ENCODE measurements at regions not wholly inside any gene's neighbourhood (a gene's known extent, or its start where the extent isn't known, plus 50 kb on each side); places are given as distances from the start of the nearest gene placed in this dataset.
"Not testable (repeated sequence)": the region's sequence is repeated elsewhere in the genome, so short reads cannot be mapped to it uniquely, and the experiment has no call there.

DNA sequence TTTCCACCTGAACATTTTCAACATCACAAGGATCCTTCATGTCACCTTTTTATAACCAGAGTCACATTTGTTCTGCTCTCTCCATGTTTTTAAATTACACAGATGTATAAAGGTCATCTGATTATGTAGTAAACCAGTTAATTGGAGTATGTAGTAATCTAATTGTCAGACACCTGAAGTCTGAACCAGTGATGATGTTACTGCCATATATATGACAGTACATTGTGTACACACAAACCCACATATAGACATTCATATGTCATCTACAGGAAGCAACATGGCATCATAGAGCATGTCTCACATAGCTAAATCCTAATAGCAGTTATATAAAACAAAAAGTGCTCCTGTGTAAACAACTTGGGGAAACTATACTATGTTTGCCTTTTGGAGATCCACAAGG is 95.9 kb upstream of the PRR23C start:
- Histone ChIP-seq H3K4me3 (ENCODE audit: low read length in 3 of 3) (no peak overlapping the region), H3K4me1 (ENCODE audit: control insufficient read depth in 2 of 3, insufficient read depth in 2 of 3, low read depth in 1 of 3, low read length in 3 of 3) (no peaks in the 10 kb centered on the region), H3K27ac (ENCODE audit: low read depth in 2 of 2, low read length in 2 of 2) (no peak overlapping the region), H3K36me3 (ENCODE audit: control insufficient read depth in 2 of 3, insufficient read depth in 3 of 3, low read length in 3 of 3) (no peaks in the 10 kb centered on the region), H3K9ac (ENCODE audit: low read length in 3 of 3) (no peak overlapping the region), H3K9me3 (ENCODE audit: control insufficient read depth in 2 of 3, insufficient read depth in 1 of 3, low read length in 3 of 3) (no peaks in the 10 kb centered on the region), H3K27me3 (ENCODE audit: control insufficient read depth, insufficient read depth, low read length) (no peaks in the 10 kb centered on the region)
- intact Hi-C loops (cut with DNase I), result no loop called here
- TF ChIP-seq CTCF (IDR thresholded peaks at IDR 0.05; ENCODE audit: borderline replicate concordance, extremely low read depth, insufficient read depth), result no peak
- DNase-seq, result no peak
- FAIRE-seq, result no peak

- H3K9ac ChIP-seq (ENCODE audit: low read length in 3 of 3); DNase-seq; H3K4me3 ChIP-seq (ENCODE audit: low read length in 3 of 3); FAIRE-seq; H3K27ac ChIP-seq (ENCODE audit: low read depth in 2 of 2, low read length in 2 of 2); H3K27me3 ChIP-seq (ENCODE audit: control insufficient read depth, insufficient read depth, low read length); intact Hi-C loops (cut with DNase I); H3K36me3 ChIP-seq (ENCODE audit: control insufficient read depth in 2 of 3, insufficient read depth in 3 of 3, low read length in 3 of 3); H3K9me3 ChIP-seq (ENCODE audit: control insufficient read depth in 2 of 3, insufficient read depth in 1 of 3, low read length in 3 of 3); H3K4me1 ChIP-seq (ENCODE audit: control insufficient read depth in 2 of 3, insufficient read depth in 2 of 3, low read depth in 1 of 3, low read length in 3 of 3): not testable (repeated sequence)
Observed at GRCh38 chr3:139145980-139146379, 101.3 kb upstream of the PRR23C start.

DNA sequence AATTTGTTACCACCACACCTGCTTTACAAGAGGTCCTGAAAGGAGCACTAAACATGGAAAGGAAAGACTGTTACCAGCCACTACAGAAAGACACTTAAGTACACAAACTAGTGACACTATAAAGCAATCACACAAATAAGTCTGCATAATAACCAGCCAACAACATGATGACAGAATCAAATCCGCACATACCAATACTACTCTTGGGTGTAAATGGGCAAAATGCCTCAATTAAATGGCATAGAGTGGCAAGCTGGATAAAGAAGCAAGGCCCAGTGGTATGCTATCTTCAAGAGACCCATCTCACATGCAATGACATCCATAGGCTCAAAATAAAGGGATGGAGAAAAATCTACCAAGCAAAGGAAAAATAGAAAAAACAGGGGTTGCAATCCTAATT is 106.8 kb upstream of the PRR23C start:
- no peak overlapping the region for H3K27ac ChIP-seq (ENCODE audit: low read depth in 2 of 2, low read length in 2 of 2)
- no peak overlapping the region for H3K4me3 ChIP-seq (ENCODE audit: low read length in 3 of 3)
- no peaks in the 10 kb centered on the region for H3K36me3 ChIP-seq (ENCODE audit: control insufficient read depth in 2 of 3, insufficient read depth in 3 of 3, low read length in 3 of 3)
- no peak for TF ChIP-seq CTCF (IDR thresholded peaks at IDR 0.05; ENCODE audit: borderline replicate concordance, extremely low read depth, insufficient read depth)
- H3K27me3 ChIP-seq (ENCODE audit: control insufficient read depth, insufficient read depth, low read length), result no peaks in the 10 kb centered on the region
- peaks cover 0 to 4% (median 0%) of the 10 kb centered on the region in 3 donors for H3K9me3 ChIP-seq (ENCODE audit: control insufficient read depth in 2 of 3, insufficient read depth in 1 of 3, low read length in 3 of 3)
- no peak overlapping the region for H3K9ac ChIP-seq (ENCODE audit: low read length in 3 of 3)
- no peaks in the 10 kb centered on the region for H3K4me1 ChIP-seq (ENCODE audit: control insufficient read depth in 2 of 3, insufficient read depth in 2 of 3, low read depth in 1 of 3, low read length in 3 of 3)
- DNase-seq (no peak), FAIRE-seq (no peak)
- intact Hi-C loops (cut with DNase I), result no loop called here

- DNase-seq; intact Hi-C loops (cut with DNase I); H3K9ac ChIP-seq (ENCODE audit: low read length in 3 of 3); H3K9me3 ChIP-seq (ENCODE audit: control insufficient read depth in 2 of 3, insufficient read depth in 1 of 3, low read length in 3 of 3); FAIRE-seq; H3K27ac ChIP-seq (ENCODE audit: low read depth in 2 of 2, low read length in 2 of 2); H3K4me3 ChIP-seq (ENCODE audit: low read length in 3 of 3); H3K27me3 ChIP-seq (ENCODE audit: control insufficient read depth, insufficient read depth, low read length); H3K4me1 ChIP-seq (ENCODE audit: control insufficient read depth in 2 of 3, insufficient read depth in 2 of 3, low read depth in 1 of 3, low read length in 3 of 3); H3K36me3 ChIP-seq (ENCODE audit: control insufficient read depth in 2 of 3, insufficient read depth in 3 of 3, low read length in 3 of 3): not testable (repeated sequence)
Observed at GRCh38 chr3:139153434-139153833, 108.7 kb upstream of the PRR23C start.

All from kidney (tissue), 13 donors.